Liver (tissue), 7 donors: ENCODE measurements at regions not wholly inside any gene's neighbourhood (a gene's known extent, or its start where the extent isn't known, plus 50 kb on each side); places are given as distances from the start of the nearest gene placed in this dataset.
A peak's percentile ranks its signal among the peaks of the same experiment; 100 is the strongest.
"Not testable (repeated sequence)": the region's sequence is repeated elsewhere in the genome, so short reads cannot be mapped to it uniquely, and the experiment has no call there.

Source experiments
- DNase-seq: peaks from one replicate; pipeline ENCODE4 v3.0.0-alpha.2; 2017; ENCODE audit warnings: low spot score
- H3K27ac ChIP-seq, 2 donors: one replicate each; pipeline ENCODE4 v1.7.0; 2013; ENCODE audit warnings: inconsistent platforms in 2 of 2, low read length in 2 of 2, control low read depth in 1 of 2, low read depth in 1 of 2, mild to moderate bottlenecking in 1 of 2
- H3K27me3 ChIP-seq, 4 donors: one replicate each; pipeline versions ENCODE4 v1.6.1 to v1.7.0; 2013; ENCODE audit warnings: low read length in 3 of 4, inconsistent platforms in 1 of 4, mild to moderate bottlenecking in 1 of 4, moderate library complexity in 1 of 4; ENCODE audit not compliant: control insufficient read depth in 4 of 4, insufficient read depth in 4 of 4
- H3K36me3 ChIP-seq, 4 donors: one replicate each; pipeline versions ENCODE4 v1.6.1 to v1.7.0; 2013; ENCODE audit warnings: low read length in 3 of 4, mild to moderate bottlenecking in 3 of 4, low read depth in 1 of 4, moderate library complexity in 1 of 4; ENCODE audit not compliant: control insufficient read depth in 4 of 4, insufficient read depth in 3 of 4
- H3K4me1 ChIP-seq, 4 donors: one replicate each; pipeline versions ENCODE4 v1.6.1 to v1.7.0; 2013; ENCODE audit warnings: low read length in 3 of 4, mild to moderate bottlenecking in 3 of 4, moderate library complexity in 1 of 4; ENCODE audit not compliant: control insufficient read depth in 4 of 4, insufficient read depth in 4 of 4
- H3K4me3 ChIP-seq, 3 donors: one replicate each; pipeline versions ENCODE4 v1.6.1 to v1.7.0; 2013; ENCODE audit warnings: low read length in 3 of 3, control low read depth in 1 of 3, low read depth in 1 of 3, mild to moderate bottlenecking in 1 of 3
- H3K9ac ChIP-seq, 2 donors: one replicate each; pipeline ENCODE4 v1.7.0; 2013; ENCODE audit warnings: low read length in 2 of 2, mild to moderate bottlenecking in 2 of 2, moderate library complexity in 2 of 2, control low read depth in 1 of 2, low read depth in 1 of 2
- H3K9me3 ChIP-seq, 4 donors: one replicate each; pipeline versions ENCODE4 v1.6.1 to v1.7.0; 2013; ENCODE audit warnings: low read length in 3 of 4; ENCODE audit not compliant: control insufficient read depth in 4 of 4
- JUND ChIP-seq, 2 donors: IDR thresholded peaks; 2 replicates each; pipeline ENCODE4 v1.6.1; 2016; ENCODE audit warnings: antibody characterized with exemption in 2 of 2
- NR2F2 ChIP-seq: IDR thresholded peaks from 2 replicates; pipeline ENCODE4 v1.6.1; 2016; ENCODE audit warnings: antibody characterized with exemption
- REST ChIP-seq: IDR thresholded peaks from 2 replicates; pipeline ENCODE4 v1.6.1; 2016; ENCODE audit warnings: antibody characterized with exemption, mild to moderate bottlenecking
- RXRA ChIP-seq, 2 donors: IDR thresholded peaks; 2 replicates each; pipeline ENCODE4 v1.6.1; 2017 to 2018; ENCODE audit warnings: antibody characterized with exemption in 2 of 2, mild to moderate bottlenecking in 1 of 2
- WGBS: extraction: QIAGEN DNeasy Blood & Tissue Kit; methylation state at CpG from one replicate; pipeline ENCODE4 v1.1.7; 2013; 5-methylcytosine and 5-hydroxymethylcytosine counted together
- donor health status: healthy.
- donor health status: healthy.
- donor health status: healthy.
- donor health status: healthy.

- 48% methylated on average over 6 of the region's 8 CpGs for WGBS
- H3K4me1 ChIP-seq, H3K27me3 ChIP-seq, H3K36me3 ChIP-seq, H3K9me3 ChIP-seq, H3K9ac ChIP-seq, H3K4me3 ChIP-seq: not testable (repeated sequence)
- TF ChIP-seq NR2F2 (peak; percentile 54), JUND (IDR thresholded peaks at IDR 0.05) (peak in 1 of 2 donors; percentile 70), REST (peak; percentile 11), RXRA (IDR thresholded peaks at IDR 0.05) (peak in 1 of 2 donors; percentile 45)
- peak; percentile 45 for DNase-seq
- peak overlapping the region; percentile 46 to 54 for H3K27ac ChIP-seq
Measured at GRCh38 chr16:88238732-88239274, 144.0 kb upstream of the ZNF469 start.

GRCh38 chr16:88240118-88240517 is 142.6 kb upstream of the ZNF469 start:
- peak in 1 of 2 donors; percentile 30 for TF ChIP-seq RXRA (IDR thresholded peaks at IDR 0.05)
- TF ChIP-seq JUND (IDR thresholded peaks at IDR 0.05) = peak in 1 of 2 donors; percentile 34
- not testable (repeated sequence) for H3K4me3 ChIP-seq, H3K27me3 ChIP-seq, H3K9ac ChIP-seq, H3K4me1 ChIP-seq, H3K27ac ChIP-seq, H3K9me3 ChIP-seq, DNase-seq, H3K36me3 ChIP-seq
- WGBS = 70% methylated on average over 8 of the region's 8 CpGs

- not testable (repeated sequence) for H3K4me3 ChIP-seq, H3K27ac ChIP-seq, H3K27me3 ChIP-seq, DNase-seq, H3K9me3 ChIP-seq, H3K4me1 ChIP-seq, H3K9ac ChIP-seq, H3K36me3 ChIP-seq
- 76% methylated on average over 11 of the region's 11 CpGs for WGBS
Measured at GRCh38 chr16:88240776-88241175, 142.0 kb upstream of the ZNF469 start.

GRCh38 chr16:88241404-88242311 is 141.1 kb upstream of the ZNF469 start:
- not testable (repeated sequence) for H3K36me3 ChIP-seq, H3K4me3 ChIP-seq, H3K9ac ChIP-seq, H3K27ac ChIP-seq, H3K27me3 ChIP-seq, H3K9me3 ChIP-seq, DNase-seq, H3K4me1 ChIP-seq
- 70% methylated on average over 19 of the region's 19 CpGs for WGBS

GRCh38 chr16:88242312-88243295 is 140.2 kb upstream of the ZNF469 start:
- not testable (repeated sequence) for H3K27me3 ChIP-seq, DNase-seq, H3K36me3 ChIP-seq, H3K27ac ChIP-seq, H3K9ac ChIP-seq, H3K4me1 ChIP-seq, H3K4me3 ChIP-seq, H3K9me3 ChIP-seq
- 79% methylated on average over 18 of the region's 18 CpGs for WGBS

GRCh38 chr16:88243921-88244320 is 138.8 kb upstream of the ZNF469 start:
- H3K27ac ChIP-seq, H3K36me3 ChIP-seq, H3K4me1 ChIP-seq, H3K9me3 ChIP-seq, H3K27me3 ChIP-seq, H3K9ac ChIP-seq, H3K4me3 ChIP-seq, DNase-seq: not testable (repeated sequence)
- WGBS = 93% methylated on average over 3 of the region's 3 CpGs
